Right atrium auricular region (tissue), 2 donors: ENCODE measurements at regions not wholly inside any gene's neighbourhood (a gene's known extent, or its start where the extent isn't known, plus 50 kb on each side); places are given as distances from the start of the nearest gene placed in this dataset.

Source experiments
- DNase-seq: peaks from one replicate; pipeline ENCODE4 v3.0.0-alpha.2; 2019; ENCODE audit warnings: low spot score
- H3K27ac ChIP-seq, 2 donors: fragments of 200-600 bp; sonication (generic); 1 replicate in 1 of 2; 2 replicates in 1 of 2; pipeline ENCODE4 v1.5.1; 2016 to 2019
- H3K27me3 ChIP-seq, 2 donors: fragments of 200-600 bp; sonication (generic); one replicate each; pipeline versions ENCODE4 v1.5.1 to v1.6.0; 2017 to 2019
- H3K36me3 ChIP-seq: fragments of 200-600 bp; sonication (generic); one replicate; pipeline ENCODE4 v1.5.1; 2016
- H3K4me1 ChIP-seq, 2 donors: fragments of 200-600 bp; sonication (generic); one replicate each; pipeline versions ENCODE4 v1.5.1 to v1.6.0; 2017 to 2019
- H3K4me3 ChIP-seq, 2 donors: fragments of 200-600 bp; sonication (generic); 1 replicate in 1 of 2; 2 replicates in 1 of 2; pipeline ENCODE4 v1.5.1; 2017 to 2019; ENCODE audit warnings: mild to moderate bottlenecking in 1 of 2, moderate library complexity in 1 of 2
- H3K9me3 ChIP-seq, 2 donors: fragments of 200-600 bp; sonication (generic); one replicate each; pipeline ENCODE4 v1.5.1; 2019
- CTCF ChIP-seq, 2 donors: fragments of 200-600 bp; sonication (generic); IDR thresholded peaks; one replicate each; pipeline ENCODE4 v1.5.1; 2019; ENCODE audit warnings: antibody characterized with exemption in 2 of 2

DNA sequence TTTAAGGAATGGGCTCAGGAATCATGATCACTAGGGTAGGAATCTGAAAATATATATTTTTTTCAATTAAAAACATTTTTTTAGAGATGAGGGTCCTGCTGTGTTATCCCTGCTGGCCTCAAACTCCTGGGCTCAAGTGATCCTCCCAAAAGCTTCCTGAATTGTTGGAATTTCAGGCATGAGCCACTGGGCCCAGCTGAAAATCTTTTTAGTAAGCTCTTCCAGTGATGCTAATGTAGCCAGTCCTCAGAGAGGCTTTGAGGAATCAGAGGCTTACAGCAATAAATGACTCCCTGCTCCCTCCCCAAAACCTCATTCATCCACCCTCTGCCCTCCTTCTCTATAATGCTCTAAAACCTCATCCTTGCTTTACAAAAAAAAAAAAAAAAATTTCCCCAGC lies 129.5 kb downstream of the ZIC3 start:
- no peaks in the 10 kb centered on the region for H3K27me3 ChIP-seq
- H3K36me3 ChIP-seq = no peaks in the 10 kb centered on the region
- H3K4me3 ChIP-seq = no peak overlapping the region
- no peaks in the 10 kb centered on the region for H3K9me3 ChIP-seq
- no peak for DNase-seq
- no peak overlapping the region for H3K27ac ChIP-seq
- no peak for TF ChIP-seq CTCF (IDR thresholded peaks at IDR 0.05)
- no peaks in the 10 kb centered on the region for H3K4me1 ChIP-seq

- TF ChIP-seq CTCF (IDR thresholded peaks at IDR 0.05) = no peak
- no peak for DNase-seq
- H3K9me3 ChIP-seq = peaks cover 0 to 9% of the 10 kb centered on the region in 2 donors
- H3K27ac ChIP-seq = no peak overlapping the region
- no peaks in the 10 kb centered on the region for H3K4me1 ChIP-seq
- no peaks in the 10 kb centered on the region for H3K36me3 ChIP-seq
- peaks cover 0 to 9% of the 10 kb centered on the region in 2 donors for H3K27me3 ChIP-seq
- H3K4me3 ChIP-seq = no peak overlapping the region
Measured at GRCh38 chrX:137707348-137707747, 141.4 kb downstream of the ZIC3 start.

GRCh38 chrX:137742846-137743245 lies 176.9 kb downstream of the ZIC3 start:
- no peak for DNase-seq
- Histone ChIP-seq H3K9me3 (no peaks in the 10 kb centered on the region), H3K27ac (no peak overlapping the region), H3K4me3 (no peak overlapping the region), H3K36me3 (no peaks in the 10 kb centered on the region), H3K27me3 (no peaks in the 10 kb centered on the region), H3K4me1 (no peaks in the 10 kb centered on the region)
- no peak for TF ChIP-seq CTCF (IDR thresholded peaks at IDR 0.05)

DNA sequence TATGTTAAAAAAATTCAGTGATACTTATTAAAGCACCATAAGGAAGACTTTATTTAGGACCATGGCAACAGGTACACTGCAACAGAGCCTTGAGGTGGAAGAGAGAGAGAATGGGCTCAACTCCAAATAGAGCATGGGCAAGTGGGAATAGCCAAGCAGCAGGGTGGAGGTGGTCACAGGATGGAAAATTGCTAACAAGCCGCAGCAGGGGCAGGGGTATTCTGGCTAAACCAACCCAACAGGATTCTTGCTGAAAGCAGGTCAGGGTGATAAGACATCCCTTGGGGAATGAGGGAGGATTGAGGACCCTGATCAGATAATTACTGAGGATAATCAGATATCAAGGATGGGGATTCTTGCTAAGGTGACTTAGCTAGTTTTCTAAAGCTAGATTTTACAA lies 177.5 kb downstream of the ZIC3 start:
- Histone ChIP-seq H3K27ac (no peak overlapping the region), H3K27me3 (no peaks in the 10 kb centered on the region), H3K36me3 (no peaks in the 10 kb centered on the region), H3K4me1 (no peaks in the 10 kb centered on the region), H3K4me3 (no peak overlapping the region), H3K9me3 (no peaks in the 10 kb centered on the region)
- no peak for TF ChIP-seq CTCF (IDR thresholded peaks at IDR 0.05)
- no peak for DNase-seq

GRCh38 chrX:137746289-137746688 lies 180.4 kb downstream of the ZIC3 start:
- no peak for TF ChIP-seq CTCF (IDR thresholded peaks at IDR 0.05)
- no peak overlapping the region for H3K4me3 ChIP-seq
- H3K27me3 ChIP-seq = no peaks in the 10 kb centered on the region
- H3K4me1 ChIP-seq = no peaks in the 10 kb centered on the region
- no peak overlapping the region for H3K27ac ChIP-seq
- no peak for DNase-seq
- no peaks in the 10 kb centered on the region for H3K9me3 ChIP-seq
- H3K36me3 ChIP-seq = no peaks in the 10 kb centered on the region

DNA sequence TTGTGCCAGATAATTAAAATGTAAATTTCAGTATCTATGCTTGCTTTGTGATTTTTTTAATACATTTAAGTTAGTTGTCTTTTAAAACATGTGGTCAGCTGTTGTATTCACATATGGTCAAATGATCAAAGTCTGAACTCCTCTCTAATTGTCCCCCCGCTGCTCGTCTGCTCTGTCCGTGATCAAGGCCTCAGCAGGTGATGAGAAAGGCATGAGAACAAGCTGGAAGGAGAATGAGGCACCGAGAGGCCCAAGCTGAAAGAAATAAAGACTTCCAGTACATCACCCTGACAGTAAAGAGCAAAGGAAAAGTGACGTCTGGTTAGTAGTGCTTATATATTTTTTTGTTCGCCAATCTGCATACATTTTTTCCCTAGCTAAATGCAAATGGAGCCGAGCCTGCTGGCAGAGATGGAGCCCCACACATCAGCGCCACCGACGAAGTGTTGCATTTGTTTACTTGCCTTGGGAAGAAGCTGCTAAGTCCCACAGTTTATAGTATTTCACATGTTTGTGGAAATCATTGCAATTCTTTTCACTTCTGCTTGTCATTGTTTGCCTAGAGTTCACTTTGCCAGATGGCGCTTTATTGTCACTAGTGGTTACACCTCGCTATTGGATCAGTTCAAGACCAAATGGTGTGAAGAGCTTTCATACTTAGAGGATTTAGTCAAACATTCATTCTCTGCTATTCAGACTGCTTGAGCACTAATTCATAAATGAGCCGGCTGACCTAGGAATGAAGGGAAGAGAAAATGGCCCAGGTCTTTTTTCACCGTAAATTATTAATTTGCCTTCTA lies 181.5 kb downstream of the ZIC3 start:
- Histone ChIP-seq H3K27ac (no peak overlapping the region), H3K4me1 (no peaks in the 10 kb centered on the region), H3K36me3 (no peaks in the 10 kb centered on the region), H3K9me3 (no peaks in the 10 kb centered on the region), H3K4me3 (no peak overlapping the region), H3K27me3 (no peaks in the 10 kb centered on the region)
- no peak for DNase-seq
- no peak for TF ChIP-seq CTCF (IDR thresholded peaks at IDR 0.05)
